SJCRH30 (cell line): ENCODE measurements at regions not wholly inside any gene's neighbourhood (a gene's known extent, or its start where the extent isn't known, plus 50 kb on each side); places are given as distances from the start of the nearest gene placed in this dataset.
"Not testable (repeated sequence)": the region's sequence is repeated elsewhere in the genome, so short reads cannot be mapped to it uniquely, and the experiment has no call there.

Source experiments
- DNase-seq, 2 experiments: peaks; one replicate each; pipeline ENCODE4 v3.0.0-alpha.2; 2015 to 2020
- H3K27ac ChIP-seq: fragments of 250-450 bp; sonication (Bioruptor Pico); 2 replicates; pipeline ENCODE4 v1.5.1; 2020; ENCODE audit warnings: mild to moderate bottlenecking, moderate library complexity
- H3K27me3 ChIP-seq: fragments of 250-450 bp; sonication (Bioruptor Pico); 2 replicates; pipeline ENCODE4 v1.5.1; 2020; ENCODE audit warnings: mild to moderate bottlenecking, moderate library complexity
- H3K36me3 ChIP-seq: fragments of 250-450 bp; sonication (Bioruptor Pico); 2 replicates; pipeline ENCODE4 v1.5.1; 2020; ENCODE audit warnings: mild to moderate bottlenecking, moderate library complexity
- H3K4me1 ChIP-seq: fragments of 250-450 bp; sonication (Bioruptor Pico); 2 replicates; pipeline ENCODE4 v1.5.1; 2020; ENCODE audit warnings: mild to moderate bottlenecking, moderate library complexity
- H3K4me3 ChIP-seq: fragments of 250-450 bp; sonication (Bioruptor Pico); 2 replicates; pipeline ENCODE4 v1.5.1; 2020; ENCODE audit warnings: mild to moderate bottlenecking, moderate library complexity
- H3K9me3 ChIP-seq: fragments of 250-450 bp; sonication (Bioruptor Pico); replicated peaks from 2 replicates; pipeline ENCODE4 v1.5.1; 2020; ENCODE audit warnings: mild to moderate bottlenecking, moderate library complexity

DNA sequence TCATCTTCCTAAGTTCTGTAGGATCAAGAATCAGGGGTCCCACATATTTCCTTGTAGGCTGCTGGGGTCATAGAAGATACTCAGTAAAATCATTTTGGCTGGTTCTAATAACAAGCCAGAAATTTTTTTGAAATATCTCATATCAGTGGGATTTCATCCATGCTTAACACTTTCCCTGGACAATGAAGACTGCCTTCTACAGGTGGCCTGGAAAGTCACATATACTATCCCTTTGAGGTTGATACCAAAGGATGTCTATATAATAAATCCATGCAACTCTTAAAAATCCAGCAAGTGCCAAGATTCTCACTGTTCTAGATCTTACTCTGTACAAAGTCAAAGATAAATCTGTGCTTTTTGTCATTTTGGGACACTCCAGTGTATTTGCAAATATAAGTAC, 225.8 kb upstream of the NEBL start:
- Histone ChIP-seq H3K27ac (no peak overlapping the region), H3K36me3 (no peaks in the 10 kb centered on the region), H3K4me3 (no peak overlapping the region), H3K27me3 (no peaks in the 10 kb centered on the region), H3K4me1 (no peaks in the 10 kb centered on the region), H3K9me3 (no peaks in the 10 kb centered on the region)
- DNase-seq, result no peak

DNA sequence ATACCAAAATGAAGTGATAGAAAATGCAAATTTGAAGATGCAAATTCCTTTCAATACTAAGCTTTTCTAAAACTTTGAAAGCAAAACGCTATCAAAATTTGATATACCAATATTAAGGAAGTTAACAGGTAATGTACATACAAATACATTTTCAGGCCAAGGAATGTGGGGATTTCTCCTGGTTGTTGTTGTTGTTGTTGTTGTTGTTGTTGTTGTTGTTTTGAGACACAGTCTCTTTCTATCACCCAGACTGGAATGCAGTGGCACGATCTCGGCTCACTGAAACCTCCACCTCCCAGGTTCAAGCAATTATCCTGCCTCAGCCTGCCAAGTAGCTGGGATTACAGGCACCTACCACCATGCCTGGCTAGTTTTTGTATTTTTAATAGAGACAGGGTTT, 224.7 kb upstream of the NEBL start:
- not testable (repeated sequence) for DNase-seq, H3K4me3 ChIP-seq, H3K4me1 ChIP-seq, H3K27ac ChIP-seq, H3K9me3 ChIP-seq, H3K36me3 ChIP-seq, H3K27me3 ChIP-seq

DNA sequence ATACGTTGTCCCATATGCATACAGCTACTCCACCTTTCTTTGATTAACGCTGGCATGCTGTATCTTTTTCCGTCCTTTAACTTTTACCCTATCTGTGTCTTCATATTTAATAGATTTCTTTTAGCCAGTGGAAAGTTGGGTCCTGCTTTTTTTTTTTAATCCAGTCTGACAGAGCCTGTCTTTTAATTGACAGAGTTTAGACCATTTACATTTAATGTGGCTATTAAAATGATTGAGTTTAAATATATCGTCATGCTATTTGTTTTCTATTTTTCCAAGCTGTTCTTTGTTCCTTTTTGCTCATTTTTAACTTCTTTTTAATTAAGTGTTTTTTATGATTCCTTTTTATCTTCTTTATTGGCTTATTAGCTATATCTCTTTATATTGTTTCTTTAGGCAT, 217.6 kb upstream of the NEBL start:
- Histone ChIP-seq H3K27me3 (no peaks in the 10 kb centered on the region), H3K36me3 (no peaks in the 10 kb centered on the region), H3K4me1 (no peaks in the 10 kb centered on the region), H3K9me3 (no peaks in the 10 kb centered on the region), H3K4me3 (no peak overlapping the region), H3K27ac (no peak overlapping the region)
- DNase-seq, result no peak

DNA sequence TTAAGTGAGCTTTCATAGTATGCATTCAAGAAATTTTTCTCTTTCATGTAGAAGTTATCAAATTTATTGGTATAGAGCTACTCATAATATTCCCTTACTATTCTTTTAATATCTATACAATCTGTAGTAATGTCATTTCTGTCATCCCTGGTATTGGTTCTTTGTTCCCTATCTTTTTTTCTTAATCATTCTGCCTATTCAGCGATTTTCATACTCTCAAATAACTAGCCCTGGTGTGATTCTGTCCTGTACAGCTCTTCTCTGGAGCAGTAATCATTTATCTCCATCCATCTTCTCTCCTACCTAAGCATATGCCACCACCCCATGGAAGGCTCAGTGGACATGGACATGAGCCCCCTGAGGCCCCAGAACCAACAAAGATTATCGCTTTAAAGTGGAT, 213.2 kb upstream of the NEBL start:
- H3K27ac ChIP-seq, result no peak overlapping the region
- H3K36me3 ChIP-seq, result no peaks in the 10 kb centered on the region
- H3K27me3 ChIP-seq, result no peaks in the 10 kb centered on the region
- no peak overlapping the region for H3K4me3 ChIP-seq
- no peak for DNase-seq
- H3K4me1 ChIP-seq, result no peaks in the 10 kb centered on the region
- no peaks in the 10 kb centered on the region for H3K9me3 ChIP-seq

- not testable (repeated sequence) for H3K36me3 ChIP-seq, H3K4me3 ChIP-seq, DNase-seq, H3K4me1 ChIP-seq, H3K9me3 ChIP-seq, H3K27ac ChIP-seq, H3K27me3 ChIP-seq
Measured at GRCh38 chr10:21106931-21107330, 209.8 kb upstream of the NEBL start.

GRCh38 chr10:21105331-21105730, 208.2 kb upstream of the NEBL start:
- not testable (repeated sequence) for H3K27ac ChIP-seq, H3K36me3 ChIP-seq, H3K9me3 ChIP-seq, H3K27me3 ChIP-seq, H3K4me1 ChIP-seq, DNase-seq, H3K4me3 ChIP-seq

DNA sequence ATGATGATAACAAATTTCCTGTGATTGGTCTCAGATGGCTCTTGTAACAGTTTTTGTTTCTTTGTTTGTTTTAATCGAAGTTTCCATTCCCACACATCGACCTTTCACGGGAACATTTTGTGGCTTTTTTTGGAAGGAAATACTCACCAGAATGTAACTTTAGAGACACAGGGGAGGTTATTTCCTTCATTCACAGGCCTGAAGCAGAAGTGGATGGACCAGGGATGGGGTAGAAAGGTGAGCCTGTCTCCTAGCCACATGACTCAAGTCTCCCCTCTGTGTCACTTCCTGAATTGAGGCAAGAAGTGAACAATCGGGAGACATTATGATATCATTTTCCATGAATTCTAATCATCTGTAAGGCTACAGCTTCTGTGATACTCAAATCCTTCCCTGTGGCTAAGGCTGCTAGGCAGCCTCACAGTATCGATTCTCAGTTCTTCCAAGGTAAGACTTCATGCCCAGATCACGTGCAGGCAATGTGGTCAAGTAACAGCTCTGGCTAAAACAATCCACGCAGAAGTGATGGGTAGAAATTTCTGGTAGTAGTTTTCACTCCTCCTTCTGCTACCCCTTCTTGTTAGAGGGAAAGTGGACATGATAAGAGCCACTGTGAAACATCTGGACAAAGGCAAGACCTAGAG, 203.9 kb upstream of the NEBL start:
- Histone ChIP-seq H3K27me3 (no peaks in the 10 kb centered on the region), H3K36me3 (no peaks in the 10 kb centered on the region), H3K4me1 (no peaks in the 10 kb centered on the region), H3K4me3 (no peak overlapping the region), H3K27ac (no peak overlapping the region), H3K9me3 (no peaks in the 10 kb centered on the region)
- DNase-seq, result no peak

GRCh38 chr10:21100190-21100589, 203.1 kb upstream of the NEBL start:
- no peak overlapping the region for H3K27ac ChIP-seq
- H3K9me3 ChIP-seq, result no peaks in the 10 kb centered on the region
- no peak overlapping the region for H3K4me3 ChIP-seq
- no peaks in the 10 kb centered on the region for H3K36me3 ChIP-seq
- H3K4me1 ChIP-seq, result no peaks in the 10 kb centered on the region
- DNase-seq, result no peak
- H3K27me3 ChIP-seq, result no peaks in the 10 kb centered on the region

GRCh38 chr10:21099291-21100062, 202.4 kb upstream of the NEBL start:
- no peak for DNase-seq

GRCh38 chr10:21097926-21098355, 200.8 kb upstream of the NEBL start:
- H3K9me3 ChIP-seq, result no peaks in the 10 kb centered on the region
- no peak for DNase-seq
- no peak overlapping the region for H3K27ac ChIP-seq
- H3K27me3 ChIP-seq, result no peaks in the 10 kb centered on the region
- no peak overlapping the region for H3K4me3 ChIP-seq
- no peaks in the 10 kb centered on the region for H3K4me1 ChIP-seq
- H3K36me3 ChIP-seq, result no peaks in the 10 kb centered on the region

More at GRCh38 chr10:21099291-21100062, 202.4 kb upstream of the NEBL start:
- Histone ChIP-seq H3K4me1 (no peaks in the 10 kb centered on the region), H3K36me3 (no peaks in the 10 kb centered on the region), H3K27ac (no peak overlapping the region), H3K4me3 (no peak overlapping the region), H3K27me3 (no peaks in the 10 kb centered on the region), H3K9me3 (no peaks in the 10 kb centered on the region)

DNA sequence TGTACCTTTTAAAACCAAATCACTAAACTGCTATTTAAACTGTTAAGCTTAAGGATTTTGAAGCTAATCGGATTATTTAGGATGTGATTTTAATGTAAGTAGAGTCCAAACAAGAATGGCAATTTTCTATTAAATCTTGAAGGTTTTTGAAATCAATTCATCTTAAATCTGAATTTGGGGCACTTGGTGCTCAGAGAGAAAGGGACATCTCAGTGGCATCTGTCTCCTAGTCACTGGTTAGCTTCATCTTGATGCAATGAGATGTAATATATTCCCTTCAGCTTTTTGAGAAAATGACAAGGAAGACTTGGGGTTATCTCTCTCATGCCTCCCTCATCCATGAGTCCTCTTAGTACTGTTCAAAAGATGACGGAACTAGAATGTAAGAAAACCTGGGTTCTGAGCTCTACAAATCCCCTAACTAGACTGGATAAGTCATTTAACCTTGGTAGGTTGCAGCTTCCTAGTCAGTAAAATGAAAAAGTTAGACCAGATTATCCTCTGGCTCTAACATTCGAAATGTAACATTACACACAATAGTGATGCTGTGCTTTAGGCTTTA, 198.5 kb upstream of the NEBL start:
- DNase-seq, result no peak
- H3K27me3 ChIP-seq, result no peaks in the 10 kb centered on the region

DNA sequence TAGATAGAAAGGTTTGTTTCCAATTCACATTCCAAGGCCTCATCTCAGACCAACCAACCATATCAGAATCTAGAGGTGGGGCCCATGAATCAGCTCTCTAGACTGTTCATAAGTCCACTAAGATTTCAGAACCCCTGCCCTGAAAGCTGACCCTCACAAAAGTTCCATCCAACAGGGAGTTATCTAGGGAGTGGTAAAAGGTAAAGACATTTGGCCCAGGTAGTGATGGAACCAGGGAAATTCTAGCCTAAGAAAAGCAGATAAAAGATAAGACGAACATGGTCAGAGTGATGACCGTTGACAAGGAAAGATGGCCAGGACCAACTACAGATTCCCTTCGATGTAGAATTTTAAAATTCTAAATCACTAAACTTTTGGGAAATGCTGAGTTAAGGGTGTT, 198.0 kb upstream of the NEBL start:
- DNase-seq, result no peak
- Histone ChIP-seq H3K4me3 (no peak overlapping the region), H3K9me3 (no peaks in the 10 kb centered on the region), H3K36me3 (no peaks in the 10 kb centered on the region), H3K4me1 (no peaks in the 10 kb centered on the region), H3K27ac (no peak overlapping the region), H3K27me3 (no peaks in the 10 kb centered on the region)

More for the DNA sequence above, 198.5 kb upstream of the NEBL start:
- no peak overlapping the region for H3K27ac ChIP-seq
- H3K4me1 ChIP-seq, result no peaks in the 10 kb centered on the region
- H3K4me3 ChIP-seq, result no peak overlapping the region
- H3K36me3 ChIP-seq, result no peaks in the 10 kb centered on the region
- H3K9me3 ChIP-seq, result no peaks in the 10 kb centered on the region

- no peak overlapping the region for H3K27ac ChIP-seq
Measured at GRCh38 chr10:21092683-21093524, 195.8 kb upstream of the NEBL start.

DNA sequence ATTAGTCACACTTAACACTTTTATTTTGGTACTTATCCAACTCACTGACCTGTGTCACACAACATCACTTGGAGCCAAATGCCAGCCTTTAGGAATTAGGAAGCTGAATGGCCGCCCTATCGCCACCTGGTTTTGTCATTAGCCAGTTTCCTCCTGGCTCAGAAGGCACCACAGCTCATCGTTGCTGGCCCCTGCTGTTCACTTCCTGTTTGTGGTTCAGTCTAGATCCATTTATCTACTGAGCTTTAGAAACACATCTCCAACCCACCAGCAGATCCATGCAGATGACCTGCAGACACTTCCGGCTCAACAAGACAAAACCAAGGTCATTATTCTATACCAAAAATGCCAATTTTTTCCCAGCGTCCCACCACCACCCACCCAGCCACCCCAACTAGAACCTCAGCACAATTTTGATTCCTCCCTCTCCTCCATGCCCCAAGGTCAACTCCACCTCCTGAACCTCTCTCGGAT, 193.5 kb upstream of the NEBL start:
- Histone ChIP-seq H3K27me3 (no peaks in the 10 kb centered on the region), H3K4me1 (peaks cover 11% of the 10 kb centered on the region), H3K9me3 (no peaks in the 10 kb centered on the region), H3K27ac (no peak overlapping the region), H3K4me3 (no peak overlapping the region), H3K36me3 (no peaks in the 10 kb centered on the region)
- DNase-seq, result no peak

More at GRCh38 chr10:21092683-21093524, 195.8 kb upstream of the NEBL start:
- no peaks in the 10 kb centered on the region for H3K27me3 ChIP-seq
- no peaks in the 10 kb centered on the region for H3K9me3 ChIP-seq
- no peak overlapping the region for H3K4me3 ChIP-seq
- H3K4me1 ChIP-seq, result no peaks in the 10 kb centered on the region; the same call in 1 of the 2 replicates
- DNase-seq, result no peak
- H3K36me3 ChIP-seq, result no peaks in the 10 kb centered on the region

DNA sequence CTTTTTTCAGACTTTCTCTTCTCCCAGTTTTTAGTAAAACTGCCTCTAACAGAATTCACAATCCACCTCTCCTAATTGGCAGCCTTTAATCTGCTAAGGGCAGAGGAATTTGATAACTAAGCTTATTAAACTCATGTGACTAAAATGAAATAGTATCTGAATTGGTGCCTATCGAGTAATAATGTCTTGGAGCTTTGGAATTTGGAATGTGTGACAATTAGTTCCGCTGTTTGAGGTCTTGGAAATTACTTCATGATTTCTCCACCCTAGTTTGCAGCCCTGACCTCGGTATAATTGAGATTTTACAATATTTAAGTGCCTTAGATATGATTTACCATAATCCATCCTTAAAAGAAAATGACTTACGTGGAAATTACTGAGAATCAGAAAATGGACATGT, 190.4 kb upstream of the NEBL start:
- Histone ChIP-seq H3K4me3 (no peak overlapping the region), H3K36me3 (no peaks in the 10 kb centered on the region), H3K9me3 (no peaks in the 10 kb centered on the region), H3K27ac (peak overlapping the region; percentile 55), H3K4me1 (peaks cover 11% of the 10 kb centered on the region), H3K27me3 (no peaks in the 10 kb centered on the region)
- peak in 1 of 2 experiments; percentile 27 for DNase-seq
